ENCODE measurements at regions not wholly inside any gene's neighbourhood (a gene's known extent, or its start where the extent isn't known, plus 50 kb on each side); places are given as distances from the start of the nearest gene placed in this dataset.

GRCh38 chr4:129438456-129438981, 342.6 kb downstream of the C4orf33 start:
- TF ChIP-seq CTCF (IDR thresholded peaks at IDR 0.05; ENCODE audit: low read depth, low read length) (no peak), EZH2phosphoT487 (IDR thresholded peaks at IDR 0.05; ENCODE audit: low read depth) (no peak)

Measured in OCI-LY3 (cell line).